Muscle of leg (tissue), 3 donors: ENCODE measurements at regions not wholly inside any gene's neighbourhood (a gene's known extent, or its start where the extent isn't known, plus 50 kb on each side); places are given as distances from the start of the nearest gene placed in this dataset.
"Not testable (repeated sequence)": the region's sequence is repeated elsewhere in the genome, so short reads cannot be mapped to it uniquely, and the experiment has no call there.

Experiments
- DNase-seq: peaks from one replicate; pipeline ENCODE4 v3.0.0; 2013
- H3K27ac ChIP-seq: one replicate; pipeline ENCODE4 v1.5.1; 2013; ENCODE audit warnings: mild to moderate bottlenecking, low read length, control low read depth
- H3K27me3 ChIP-seq: one replicate; pipeline ENCODE4 v1.6.1; 2013; ENCODE audit warnings: low read length; ENCODE audit not compliant: control insufficient read depth, insufficient read depth
- H3K36me3 ChIP-seq: one replicate; pipeline ENCODE4 v1.6.1; 2013; ENCODE audit warnings: low read length; ENCODE audit not compliant: control insufficient read depth, insufficient read depth
- H3K4me1 ChIP-seq: one replicate; pipeline ENCODE4 v1.6.1; 2013; ENCODE audit warnings: low read length; ENCODE audit not compliant: control insufficient read depth, insufficient read depth
- H3K4me3 ChIP-seq: one replicate; pipeline ENCODE4 v1.5.1; 2013; ENCODE audit warnings: low read length, control low read depth
- H3K9me3 ChIP-seq: replicated peaks from 2 replicates; pipeline ENCODE4 v1.6.1; 2013; ENCODE audit warnings: low read depth, low read length; ENCODE audit not compliant: control insufficient read depth
- WGBS: methylation state at CpG from one replicate; pipeline ENCODE4 v1.1.5; 2013; ENCODE audit warnings: missing lambda C conversion rate; ENCODE audit not compliant: insufficient coverage; 5-methylcytosine and 5-hydroxymethylcytosine counted together

DNA sequence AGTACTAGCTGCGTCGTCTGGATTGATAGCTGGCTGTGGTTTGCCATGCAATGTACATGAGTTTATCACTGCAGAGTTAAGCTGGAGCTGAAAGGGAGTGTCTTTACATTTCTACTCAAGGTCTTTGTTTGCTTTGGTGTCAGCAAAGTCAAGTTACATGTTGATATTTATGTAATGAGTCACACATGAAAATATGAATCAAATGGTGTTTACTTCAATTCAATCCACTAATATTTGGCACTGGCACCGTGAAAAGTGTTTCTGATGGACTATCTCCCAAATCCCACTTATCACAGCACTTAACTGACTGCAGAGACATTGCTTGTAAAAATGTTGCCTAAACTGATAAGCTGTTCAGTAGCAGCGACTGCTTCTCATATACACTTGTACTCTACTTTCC is 395.9 kb downstream of the TFEC start:
- H3K4me1 ChIP-seq = no peaks in the 10 kb centered on the region
- H3K27me3 ChIP-seq = no peaks in the 10 kb centered on the region
- H3K36me3 ChIP-seq = no peaks in the 10 kb centered on the region
- H3K9me3 ChIP-seq = no peaks in the 10 kb centered on the region
- peak; percentile 6 for DNase-seq
- H3K27ac ChIP-seq = no peak overlapping the region
- WGBS = 53% methylated on average over 3 of the region's 4 CpGs
- no peak overlapping the region for H3K4me3 ChIP-seq

DNA sequence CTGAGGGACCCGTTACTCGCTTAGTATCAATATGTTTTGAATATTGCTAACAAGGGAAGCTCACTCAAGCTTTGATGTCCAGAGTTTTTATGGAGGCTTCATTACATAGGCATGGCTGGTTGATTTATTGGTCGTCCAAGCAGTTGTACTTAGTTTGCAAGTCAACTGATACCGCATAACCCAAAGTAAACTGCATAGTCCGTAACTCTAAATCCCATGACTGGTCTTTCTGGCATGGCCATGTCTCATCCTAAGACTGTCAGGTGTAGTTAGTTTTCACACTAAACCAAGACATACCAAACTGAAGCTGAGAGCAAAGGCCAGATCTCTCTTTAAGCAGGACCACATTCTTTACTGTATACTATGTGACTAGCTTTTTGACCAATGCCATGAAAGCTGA is 397.9 kb downstream of the TFEC start:
- H3K9me3 ChIP-seq = no peaks in the 10 kb centered on the region
- no peak for DNase-seq
- 75% methylated on average over 5 of the region's 5 CpGs for WGBS
- no peaks in the 10 kb centered on the region for H3K36me3 ChIP-seq
- H3K4me3 ChIP-seq = no peak overlapping the region
- no peaks in the 10 kb centered on the region for H3K4me1 ChIP-seq
- H3K27me3 ChIP-seq = no peaks in the 10 kb centered on the region
- no peak overlapping the region for H3K27ac ChIP-seq

GRCh38 chr7:115631782-115632181 is 398.8 kb downstream of the TFEC start:
- WGBS = 90% methylated on average over 2 of the region's 6 CpGs
- DNase-seq = peak; percentile 13
- Histone ChIP-seq H3K9me3 (no peaks in the 10 kb centered on the region), H3K36me3 (no peaks in the 10 kb centered on the region), H3K4me3 (no peak overlapping the region), H3K4me1 (no peaks in the 10 kb centered on the region), H3K27me3 (no peaks in the 10 kb centered on the region), H3K27ac (no peak overlapping the region)

GRCh38 chr7:115630049-115630448 is 400.5 kb downstream of the TFEC start:
- Histone ChIP-seq H3K9me3 (no peaks in the 10 kb centered on the region), H3K4me1 (no peaks in the 10 kb centered on the region), H3K36me3 (no peaks in the 10 kb centered on the region), H3K27ac (no peak overlapping the region), H3K4me3 (no peak overlapping the region), H3K27me3 (no peaks in the 10 kb centered on the region)
- 100% methylated on average over 1 of the region's 4 CpGs for WGBS
- DNase-seq = no peak

DNA sequence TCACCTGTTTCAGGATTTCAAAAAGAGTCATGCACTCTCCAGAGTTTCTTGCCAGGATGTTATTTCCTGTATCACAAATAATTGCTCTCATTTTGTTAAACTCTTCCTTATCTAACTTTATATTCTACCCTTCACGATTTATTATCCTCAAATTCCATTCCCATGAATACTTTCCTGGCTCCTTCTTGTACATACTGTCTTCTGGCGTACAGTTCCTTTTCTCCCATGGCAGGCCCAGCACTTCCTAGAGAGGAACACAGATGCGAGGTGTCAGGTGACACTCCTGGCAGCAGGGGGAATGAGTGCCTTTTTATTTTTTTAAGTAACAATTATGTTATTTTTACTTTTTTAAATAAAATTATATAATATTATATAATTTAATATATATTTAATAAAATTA is 411.9 kb downstream of the TFEC start:
- H3K4me1 ChIP-seq = no peaks in the 10 kb centered on the region
- no peaks in the 10 kb centered on the region for H3K36me3 ChIP-seq
- no CpG with 5 or more reads among the region's 3 CpGs for WGBS
- peak; percentile 75 for DNase-seq
- no peak overlapping the region for H3K4me3 ChIP-seq
- no peaks in the 10 kb centered on the region for H3K9me3 ChIP-seq
- no peaks in the 10 kb centered on the region for H3K27me3 ChIP-seq
- no peak overlapping the region for H3K27ac ChIP-seq

DNA sequence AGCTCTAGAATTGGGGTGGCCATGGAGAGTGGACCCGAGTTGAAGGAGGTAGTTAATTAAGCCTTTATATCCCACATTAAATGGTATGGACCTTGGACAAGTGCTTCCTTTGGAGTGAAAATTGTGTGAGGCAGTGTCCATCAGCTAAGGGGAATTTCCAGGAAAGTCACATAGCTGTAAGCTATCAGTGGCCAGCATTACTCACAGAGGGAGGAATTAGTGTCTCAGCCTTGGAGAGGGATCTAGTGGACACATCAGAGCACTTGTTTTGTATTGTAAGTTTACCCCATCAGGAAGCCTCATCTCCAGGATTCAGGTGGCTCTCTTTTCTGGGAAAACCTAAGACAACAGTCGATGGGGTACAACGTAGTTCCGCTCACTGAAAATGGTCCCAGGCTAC is 416.7 kb downstream of the TFEC start:
- Histone ChIP-seq H3K4me3 (no peak overlapping the region), H3K36me3 (no peaks in the 10 kb centered on the region), H3K9me3 (no peaks in the 10 kb centered on the region), H3K4me1 (no peaks in the 10 kb centered on the region), H3K27ac (no peak overlapping the region), H3K27me3 (no peaks in the 10 kb centered on the region)
- no peak for DNase-seq
- 100% methylated on average over 3 of the region's 4 CpGs for WGBS

GRCh38 chr7:115603416-115603815 is 427.1 kb downstream of the TFEC start:
- WGBS = 90% methylated on average over 8 of the region's 8 CpGs
- H3K9me3 ChIP-seq = no peaks in the 10 kb centered on the region
- no peak for DNase-seq

GRCh38 chr7:115600207-115600606 is 430.4 kb downstream of the TFEC start:
- no peaks in the 10 kb centered on the region for H3K4me1 ChIP-seq
- WGBS = no CpG with 5 or more reads among the region's 1 CpG
- no peak overlapping the region for H3K27ac ChIP-seq
- H3K4me3 ChIP-seq = no peak overlapping the region
- DNase-seq = no peak
- H3K9me3 ChIP-seq = no peaks in the 10 kb centered on the region
- no peaks in the 10 kb centered on the region for H3K27me3 ChIP-seq
- H3K36me3 ChIP-seq = no peaks in the 10 kb centered on the region

More at GRCh38 chr7:115603416-115603815, 427.1 kb downstream of the TFEC start:
- no peak overlapping the region for H3K4me3 ChIP-seq
- H3K4me1 ChIP-seq = no peaks in the 10 kb centered on the region
- H3K36me3 ChIP-seq = no peaks in the 10 kb centered on the region
- no peaks in the 10 kb centered on the region for H3K27me3 ChIP-seq
- no peak overlapping the region for H3K27ac ChIP-seq

- not testable (repeated sequence) for H3K27me3 ChIP-seq, H3K4me1 ChIP-seq, DNase-seq, H3K9me3 ChIP-seq, H3K4me3 ChIP-seq, H3K36me3 ChIP-seq, H3K27ac ChIP-seq
- WGBS = no CpG with 5 or more reads among the region's 2 CpGs
These were observed 431.4 kb downstream of the TFEC start for GRCh38 chr7:115599184-115599583.

- WGBS = no CpG with 5 or more reads among the region's 2 CpGs
- not testable (repeated sequence) for H3K4me1 ChIP-seq, H3K27me3 ChIP-seq, H3K36me3 ChIP-seq, H3K9me3 ChIP-seq, DNase-seq, H3K4me3 ChIP-seq, H3K27ac ChIP-seq
These were observed 433.3 kb downstream of the TFEC start for GRCh38 chr7:115597220-115597619.

DNA sequence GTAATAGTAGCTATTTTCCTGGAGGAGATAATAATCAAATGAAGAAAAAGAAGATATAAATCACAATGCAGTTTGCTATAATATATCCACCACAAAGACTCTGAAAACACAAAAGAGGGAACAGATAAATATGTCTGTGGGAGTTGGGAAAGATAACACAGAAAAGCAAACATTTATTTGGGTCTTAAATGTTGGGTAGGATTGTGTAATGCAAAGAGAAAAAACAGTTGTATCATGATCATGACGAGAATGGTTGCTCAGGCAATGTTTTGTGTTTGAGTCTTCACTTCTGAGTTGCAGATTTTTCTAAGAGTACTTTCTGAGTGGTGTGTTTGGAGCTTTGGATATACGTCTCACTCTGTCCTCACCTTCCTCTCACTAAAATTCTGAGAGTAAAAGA is 437.5 kb downstream of the TFEC start:
- no peaks in the 10 kb centered on the region for H3K9me3 ChIP-seq
- no peaks in the 10 kb centered on the region for H3K36me3 ChIP-seq
- no peak overlapping the region for H3K4me3 ChIP-seq
- H3K27me3 ChIP-seq = no peaks in the 10 kb centered on the region
- no CpG with 5 or more reads among the region's 2 CpGs for WGBS
- no peaks in the 10 kb centered on the region for H3K4me1 ChIP-seq
- DNase-seq = no peak
- H3K27ac ChIP-seq = no peak overlapping the region
